PC-3 (cell line): ENCODE measurements at regions not wholly inside any gene's neighbourhood (a gene's known extent, or its start where the extent isn't known, plus 50 kb on each side); places are given as distances from the start of the nearest gene placed in this dataset.
"Not testable (repeated sequence)": the region's sequence is repeated elsewhere in the genome, so short reads cannot be mapped to it uniquely, and the experiment has no call there.

Experiments
- CTCF ChIP-seq: fragments of 300-600 bp; sonication (generic); conservative IDR thresholded peaks from 2 replicates; pipeline ENCODE4 v1.5.1; 2017; ENCODE audit warnings: antibody characterized with exemption, low read depth, mild to moderate bottlenecking, low read length
- EZH2 ChIP-seq: fragments of 300-600 bp; sonication (generic); IDR thresholded peaks from one replicate; pipeline ENCODE4 v1.6.1; 2017; ENCODE audit warnings: antibody characterized with exemption, mild to moderate bottlenecking, low read length; ENCODE audit not compliant: unreplicated experiment

- TF ChIP-seq EZH2, CTCF: not testable (repeated sequence)
Observed at GRCh38 chr16:21514474-21514840, 84.9 kb upstream of the METTL9 start.
